ENCODE measurements at regions not wholly inside any gene's neighbourhood (a gene's known extent, or its start where the extent isn't known, plus 50 kb on each side); places are given as distances from the start of the nearest gene placed in this dataset.

- in situ Hi-C loops (cut with MboI; ENCODE audit: low pct_ligation_motif_present in 1 of 4, low pct_unique_long_range_greater_than_20kb in 1 of 4, low sequenced_read_pairs in 3 of 4) = no loop called here
- intact Hi-C loops (cut with DNase I; ENCODE audit: low total_unique reads) = no loop called here
- whole genome bisulfite sequencing, 2 donors (ENCODE audit: low coverage in 1 of 2) = 23 to 36% methylated on average over 3 to 7 of the region's 7 CpGs
- TF ChIP-seq CTCF (IDR thresholded peaks at IDR 0.05) (no peak), EP300 (IDR thresholded peaks at IDR 0.05; ENCODE audit: low read depth) (no peak)
- Histone ChIP-seq H3K9me3 (no peaks in the 10 kb centered on the region), H3K4me3 (no peak overlapping the region), H3K4me1 (no peaks in the 10 kb centered on the region), H3K27me3 (no peaks in the 10 kb centered on the region), H3K36me3 (no peaks in the 10 kb centered on the region), H3K27ac (no peak overlapping the region)
- DNase-seq = no peak
Measured at GRCh38 chr5:36763454-36763853, 113.1 kb upstream of the NIPBL start.

- no peaks in the 10 kb centered on the region for H3K27me3 ChIP-seq
- no peaks in the 10 kb centered on the region for H3K36me3 ChIP-seq
- 66 to 93% methylated on average over 2 of the region's 2 CpGs for WGBS, 2 donors (ENCODE audit: low coverage in 1 of 2)
- H3K27ac ChIP-seq = no peak overlapping the region
- no peak for DNase-seq
- TF ChIP-seq POLR2A (IDR thresholded peaks at IDR 0.05) (no peak), POLR2AphosphoS5 (IDR thresholded peaks at IDR 0.05) (no peak), CTCF (IDR thresholded peaks at IDR 0.05) (no peak)
- H3K9me3 ChIP-seq = no peaks in the 10 kb centered on the region
- intact Hi-C loops (cut with DNase I; ENCODE audit: low total_unique reads) (no loop called here), in situ Hi-C loops (cut with MboI; ENCODE audit: low pct_ligation_motif_present in 1 of 4, low pct_unique_long_range_greater_than_20kb in 1 of 4, low sequenced_read_pairs in 3 of 4) (no loop called here)
- no peaks in the 10 kb centered on the region for H3K4me1 ChIP-seq
- H3K4me3 ChIP-seq = no peak overlapping the region
Measured at GRCh38 chr5:36765876-36766275, 110.7 kb upstream of the NIPBL start.

GRCh38 chr5:36766981-36767380 is 109.6 kb upstream of the NIPBL start:
- Histone ChIP-seq H3K27me3 (no peaks in the 10 kb centered on the region), H3K36me3 (no peaks in the 10 kb centered on the region), H3K4me3 (no peak overlapping the region), H3K9me3 (no peaks in the 10 kb centered on the region), H3K27ac (no peak overlapping the region), H3K4me1 (no peaks in the 10 kb centered on the region)
- in situ Hi-C loops (cut with MboI; ENCODE audit: low pct_ligation_motif_present in 1 of 4, low pct_unique_long_range_greater_than_20kb in 1 of 4, low sequenced_read_pairs in 3 of 4) (no loop called here), intact Hi-C loops (cut with DNase I; ENCODE audit: low total_unique reads) (no loop called here)
- WGBS, 2 donors (ENCODE audit: low coverage in 1 of 2) = 69% methylated on average over 1 of the region's 1 CpG; no CpG with 5 or more reads in 1 of the 2 donors
- TF ChIP-seq POLR2AphosphoS5 (IDR thresholded peaks at IDR 0.05) = no peak
- no peak for DNase-seq

- WGBS, 2 donors (ENCODE audit: low coverage in 1 of 2) = 83 to 85% methylated on average over 2 of the region's 2 CpGs
- H3K36me3 ChIP-seq = no peaks in the 10 kb centered on the region
- H3K4me3 ChIP-seq = no peak overlapping the region
- in situ Hi-C loops (cut with MboI; ENCODE audit: low pct_ligation_motif_present in 1 of 4, low pct_unique_long_range_greater_than_20kb in 1 of 4, low sequenced_read_pairs in 3 of 4) (no loop called here), intact Hi-C loops (cut with DNase I; ENCODE audit: low total_unique reads) (no loop called here)
- H3K27me3 ChIP-seq = no peaks in the 10 kb centered on the region
- no peaks in the 10 kb centered on the region for H3K4me1 ChIP-seq
- DNase-seq = no peak
- no peaks in the 10 kb centered on the region for H3K9me3 ChIP-seq
- no peak for TF ChIP-seq POLR2AphosphoS5 (IDR thresholded peaks at IDR 0.05)
- TF ChIP-seq POLR2A (IDR thresholded peaks at IDR 0.05) = no peak
- TF ChIP-seq EP300 (IDR thresholded peaks at IDR 0.05; ENCODE audit: low read depth) = no peak
- TF ChIP-seq CTCF (IDR thresholded peaks at IDR 0.05) = no peak
- no peak overlapping the region for H3K27ac ChIP-seq
Measured at GRCh38 chr5:36768450-36768849, 108.1 kb upstream of the NIPBL start.

- H3K4me3 ChIP-seq = no peak overlapping the region
- no peaks in the 10 kb centered on the region for H3K27me3 ChIP-seq
- in situ Hi-C loops (cut with MboI; ENCODE audit: low pct_ligation_motif_present in 1 of 4, low pct_unique_long_range_greater_than_20kb in 1 of 4, low sequenced_read_pairs in 3 of 4) = no loop called here
- no peaks in the 10 kb centered on the region for H3K4me1 ChIP-seq
- H3K27ac ChIP-seq = no peak overlapping the region
- WGBS, 2 donors (ENCODE audit: low coverage in 1 of 2) = 44 to 72% methylated on average over 2 of the region's 2 CpGs
- no peak for DNase-seq
- intact Hi-C loops (cut with DNase I; ENCODE audit: low total_unique reads) = no loop called here
- no peaks in the 10 kb centered on the region for H3K9me3 ChIP-seq
- TF ChIP-seq CTCF (IDR thresholded peaks at IDR 0.05) (no peak), EP300 (IDR thresholded peaks at IDR 0.05; ENCODE audit: low read depth) (no peak), POLR2A (IDR thresholded peaks at IDR 0.05) (no peak)
- no peaks in the 10 kb centered on the region for H3K36me3 ChIP-seq
Measured at GRCh38 chr5:36769129-36769770, 107.3 kb upstream of the NIPBL start.

Measured in transverse colon (tissue), 4 donors.